Inflammatory macrophage (primary cell): ENCODE measurements at regions not wholly inside any gene's neighbourhood (a gene's known extent, or its start where the extent isn't known, plus 50 kb on each side); places are given as distances from the start of the nearest gene placed in this dataset.
"Not testable (repeated sequence)": the region's sequence is repeated elsewhere in the genome, so short reads cannot be mapped to it uniquely, and the experiment has no call there.

Experiments
- DNase-seq, 2 donors: peaks; one replicate each; pipeline ENCODE4 v3.0.0-alpha.2; 2020 to 2022

DNA sequence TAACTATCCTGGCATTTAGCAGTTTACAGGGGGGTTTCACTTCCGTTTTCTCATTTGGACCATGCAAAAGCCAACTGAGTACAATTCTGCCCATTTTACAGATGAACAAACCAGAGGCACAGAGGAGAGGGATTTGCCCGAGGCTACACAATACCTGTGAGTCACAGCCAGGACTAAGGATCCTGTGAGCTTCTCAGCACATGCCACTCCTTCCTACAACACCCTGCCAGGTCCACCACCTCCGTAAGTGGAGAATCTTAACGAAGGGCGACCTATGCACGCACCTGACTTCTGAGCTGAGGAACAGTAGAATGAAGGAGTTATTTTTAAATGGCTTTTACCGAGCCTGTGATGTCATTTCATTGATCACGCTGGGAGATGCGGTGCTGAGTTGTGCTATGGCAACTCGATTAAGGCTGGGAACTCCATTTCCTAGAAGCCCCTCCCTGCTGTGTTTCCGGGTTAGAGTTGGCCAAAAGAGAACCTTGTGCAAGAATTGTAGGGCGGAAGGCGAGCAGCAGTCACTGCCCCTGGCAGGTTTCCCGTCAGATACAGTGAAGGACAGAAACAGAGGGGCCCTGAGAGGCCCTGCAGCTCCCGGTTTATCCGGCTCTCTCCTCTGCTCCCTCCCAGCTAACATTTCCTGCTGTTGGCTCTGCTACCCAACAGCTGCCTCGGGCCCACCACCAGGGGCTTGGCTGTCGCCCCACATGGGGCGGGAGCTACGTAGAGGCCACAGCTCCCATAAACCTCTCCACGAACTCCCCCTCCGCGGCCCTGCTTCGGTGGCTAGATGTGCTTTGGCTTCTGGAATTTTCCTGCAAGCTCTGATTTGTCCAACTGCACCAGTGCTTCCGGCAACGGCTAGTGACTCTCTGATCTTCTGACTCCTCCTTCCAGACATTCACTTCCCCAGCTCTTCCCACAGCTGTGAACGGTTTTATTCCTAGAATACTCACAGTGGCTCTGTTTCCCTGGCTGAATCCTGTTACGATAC is 75.1 kb upstream of the USP9X start:
- peak; percentile 62 to 81 for DNase-seq

DNA sequence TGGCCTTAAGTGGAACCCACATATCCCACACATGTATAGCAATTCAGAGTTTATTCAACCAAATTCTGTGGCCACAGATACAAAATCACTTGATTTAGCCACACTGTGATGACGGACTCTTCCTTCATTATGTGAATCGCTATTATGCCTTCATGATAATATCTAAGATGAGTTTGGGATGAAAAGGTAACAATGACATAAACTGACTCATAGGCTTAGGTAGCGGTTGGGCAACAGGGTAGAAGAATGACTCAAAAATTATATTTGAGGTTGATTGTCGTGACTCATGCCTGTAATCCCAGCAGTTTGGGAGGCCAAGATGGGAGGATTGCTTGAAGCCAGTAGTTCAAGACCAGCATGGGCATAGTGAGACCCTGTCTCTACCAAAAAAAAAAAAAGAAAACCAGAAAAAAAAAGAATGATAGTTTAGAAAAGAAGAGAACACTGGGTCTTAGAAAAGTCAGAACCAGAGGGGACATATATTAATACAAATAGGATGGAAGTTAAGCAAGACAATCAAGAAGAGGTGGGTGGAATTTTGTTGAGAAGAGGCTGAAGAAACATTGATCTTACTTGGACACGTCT is 70.4 kb upstream of the USP9X start:
- no peak for DNase-seq

GRCh38 chrX:41017785-41018184 is 67.5 kb upstream of the USP9X start:
- not testable (repeated sequence) for DNase-seq

GRCh38 chrX:41018391-41019040 is 66.7 kb upstream of the USP9X start:
- not testable (repeated sequence) for DNase-seq

DNA sequence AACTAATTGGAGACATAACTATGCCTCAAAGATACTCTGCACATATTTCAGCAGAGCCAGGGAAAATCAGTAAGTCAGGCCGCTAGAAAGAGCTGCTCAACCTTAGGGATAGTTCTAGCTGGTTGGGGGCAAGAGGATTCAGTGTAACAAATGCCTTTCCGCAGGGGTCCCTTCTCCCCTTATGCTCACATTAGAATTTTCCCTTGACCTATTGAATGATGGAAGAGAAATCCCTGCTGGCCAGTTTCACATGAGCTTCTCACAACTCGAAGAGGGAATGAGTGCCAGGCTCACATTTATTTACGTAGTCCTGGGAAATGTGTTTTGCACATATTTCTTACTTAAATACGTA is 66.2 kb upstream of the USP9X start:
- no peak for DNase-seq

DNA sequence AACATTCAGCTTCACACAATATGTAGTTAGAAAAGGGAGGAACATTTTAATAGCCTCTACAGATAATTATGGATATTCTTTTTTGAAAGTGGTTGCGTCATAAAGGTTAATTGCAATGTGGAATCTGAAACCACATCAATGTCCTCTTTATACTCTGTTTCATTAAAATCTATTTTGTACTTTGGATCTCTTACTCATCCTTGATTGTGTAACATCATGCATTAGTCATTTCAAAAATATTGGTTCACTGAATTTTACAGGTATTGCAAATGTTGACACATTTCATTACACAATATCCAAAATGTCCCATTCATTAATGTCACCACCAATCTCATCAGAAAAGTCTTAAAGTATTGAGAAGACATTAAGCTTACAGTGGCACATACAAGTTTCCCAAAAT is 62.7 kb upstream of the USP9X start:
- peak in 1 of 2 donors; percentile 23 for DNase-seq

DNA sequence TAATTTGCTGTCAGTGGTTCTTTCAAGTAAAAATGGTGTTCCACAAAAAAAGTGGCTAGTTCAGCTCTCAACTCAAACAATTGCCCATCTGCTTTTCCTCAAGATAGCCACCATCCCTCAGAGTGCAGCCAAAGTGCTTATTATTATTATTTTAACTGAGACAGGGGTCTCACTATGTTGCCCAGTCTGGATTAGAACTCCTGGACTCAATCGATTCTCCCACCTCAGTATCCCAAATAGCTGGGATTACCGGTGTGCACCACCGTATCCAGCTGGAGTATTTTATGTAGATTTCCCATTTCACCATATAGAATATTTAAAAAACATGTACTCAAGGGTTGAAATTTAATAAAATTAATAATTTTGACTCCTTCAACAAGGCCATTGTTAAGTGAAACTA is 62.1 kb upstream of the USP9X start:
- no peak for DNase-seq

- DNase-seq: not testable (repeated sequence)
These were observed 60.9 kb upstream of the USP9X start for GRCh38 chrX:41024335-41024734.

GRCh38 chrX:41024755-41025154 is 60.5 kb upstream of the USP9X start:
- DNase-seq: no peak

DNA sequence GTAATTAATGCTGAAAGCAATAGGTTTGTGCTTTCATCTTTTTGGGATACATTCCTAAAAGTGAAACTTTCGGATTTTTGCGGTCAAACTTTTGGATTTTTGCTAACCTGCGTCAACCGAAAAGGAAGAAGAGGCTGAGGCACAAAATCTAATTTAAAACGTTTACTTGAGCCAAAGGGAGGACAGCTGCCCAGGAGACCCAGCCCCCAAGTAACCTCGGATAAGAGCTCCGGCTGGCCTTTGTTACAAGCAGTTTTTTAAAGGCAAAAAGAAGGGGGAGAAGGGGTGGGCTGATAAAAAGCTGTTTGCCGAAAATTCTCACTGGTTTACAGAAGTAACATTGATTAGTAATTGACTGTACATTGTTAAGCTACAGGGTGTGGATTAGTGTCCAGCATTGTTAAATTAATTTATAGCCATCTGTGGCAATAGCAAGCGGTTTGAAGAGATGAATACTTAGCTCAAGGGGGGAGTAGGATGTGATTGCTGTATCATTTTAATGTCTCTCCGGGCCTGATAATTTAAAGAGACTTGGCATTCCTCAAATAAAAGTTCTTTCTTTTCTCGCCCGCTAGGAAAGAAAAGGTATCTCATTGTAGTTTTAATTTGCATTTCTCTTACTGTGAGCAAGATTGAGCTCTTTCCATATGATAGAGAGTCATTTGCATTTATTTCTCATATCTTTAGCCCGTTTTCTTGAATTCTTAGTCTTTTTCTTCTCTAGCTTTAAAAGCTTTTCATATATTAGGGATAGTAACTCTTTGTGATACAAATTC is 59.1 kb upstream of the USP9X start:
- no peak for DNase-seq

DNA sequence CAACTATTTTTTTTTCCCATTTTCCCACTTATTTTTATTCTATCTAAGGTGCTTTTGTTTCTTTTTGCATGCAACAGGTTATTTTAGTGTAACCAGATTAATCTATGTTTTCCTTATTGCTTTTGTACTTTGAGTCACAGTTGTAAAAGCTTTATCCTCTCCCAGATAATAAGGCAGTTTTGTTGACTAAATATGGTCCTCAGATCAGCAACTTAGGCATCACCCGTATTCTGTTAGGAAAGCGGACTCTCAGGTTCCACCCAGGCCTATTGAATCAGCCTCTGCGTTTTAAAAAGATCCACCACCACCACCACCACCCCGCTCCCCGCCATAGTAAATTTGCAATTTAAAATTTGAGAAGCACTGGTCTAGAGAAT is 58.6 kb upstream of the USP9X start:
- DNase-seq: no peak

DNA sequence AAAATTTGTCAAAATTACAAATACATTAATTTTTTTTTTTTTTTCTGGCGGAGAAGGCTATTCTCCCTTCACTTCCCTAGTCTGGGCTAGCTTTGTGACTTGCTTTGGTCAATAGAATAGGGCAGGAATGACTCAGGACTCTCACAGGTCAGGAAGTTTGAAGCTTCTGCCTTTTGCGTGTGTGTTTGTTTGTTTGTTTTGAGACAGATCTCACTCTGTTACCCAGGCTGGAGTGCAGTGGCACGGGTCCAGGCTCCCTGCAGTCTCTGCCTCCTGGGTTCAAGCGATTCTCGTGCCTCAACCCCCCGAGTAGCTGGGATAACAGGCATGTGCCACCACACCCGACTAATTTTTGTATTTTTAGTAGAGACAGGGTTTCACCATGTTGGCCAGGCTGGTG is 55.9 kb upstream of the USP9X start:
- DNase-seq: peak; percentile 32 to 41

DNA sequence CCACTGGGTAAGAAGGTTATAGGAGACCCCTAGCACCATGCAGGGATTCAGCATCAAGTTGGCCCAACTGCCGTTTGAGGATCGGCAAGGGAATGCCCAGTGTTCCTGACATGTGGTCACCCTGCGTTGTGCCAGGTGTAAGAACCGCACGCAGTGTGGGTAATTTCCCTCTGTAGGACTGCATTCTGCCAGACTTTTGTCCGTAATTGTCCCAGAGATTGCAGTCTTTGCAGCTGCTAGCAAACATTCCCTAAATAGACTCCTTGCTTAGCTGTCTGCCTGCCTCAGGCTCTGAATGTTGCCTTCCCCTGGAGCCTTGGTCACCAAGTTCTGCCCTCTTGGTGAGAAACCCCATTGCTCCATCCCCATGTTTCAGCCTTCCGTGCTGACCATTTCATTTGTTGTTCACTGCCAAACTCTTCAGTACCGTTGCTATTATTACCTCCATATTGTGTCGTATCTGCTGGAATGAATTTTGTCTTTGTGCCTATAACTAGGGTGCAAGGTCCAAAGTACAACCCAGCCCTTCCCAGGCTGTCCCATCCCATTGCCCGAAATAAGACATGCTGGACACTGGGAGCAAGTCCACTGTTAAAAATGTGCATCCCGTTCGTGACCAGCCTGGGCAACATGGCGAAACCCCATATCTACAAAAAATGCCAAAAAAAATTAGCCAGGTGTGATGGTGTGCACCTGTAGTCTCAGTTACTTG is 53.8 kb upstream of the USP9X start:
- DNase-seq: no peak

DNA sequence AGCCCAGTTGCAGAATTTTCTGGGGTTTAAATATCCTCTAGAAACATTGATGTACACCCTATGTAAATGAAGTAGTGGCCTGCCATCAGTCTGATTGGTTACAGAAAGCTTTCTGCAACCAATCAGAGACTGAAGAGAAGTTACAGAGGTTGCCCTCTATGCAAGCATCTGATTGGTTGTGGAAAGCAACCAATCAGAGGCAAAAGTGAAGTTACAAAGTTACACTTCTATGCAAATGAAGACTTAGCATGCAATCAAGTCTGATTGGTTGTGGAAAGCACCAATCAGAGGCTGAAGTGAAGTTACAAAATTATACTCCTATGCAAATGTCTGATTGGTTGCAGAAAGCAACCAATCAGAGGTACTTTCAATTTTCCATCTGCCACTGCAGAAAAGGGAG is 51.9 kb upstream of the USP9X start:
- no peak for DNase-seq

DNA sequence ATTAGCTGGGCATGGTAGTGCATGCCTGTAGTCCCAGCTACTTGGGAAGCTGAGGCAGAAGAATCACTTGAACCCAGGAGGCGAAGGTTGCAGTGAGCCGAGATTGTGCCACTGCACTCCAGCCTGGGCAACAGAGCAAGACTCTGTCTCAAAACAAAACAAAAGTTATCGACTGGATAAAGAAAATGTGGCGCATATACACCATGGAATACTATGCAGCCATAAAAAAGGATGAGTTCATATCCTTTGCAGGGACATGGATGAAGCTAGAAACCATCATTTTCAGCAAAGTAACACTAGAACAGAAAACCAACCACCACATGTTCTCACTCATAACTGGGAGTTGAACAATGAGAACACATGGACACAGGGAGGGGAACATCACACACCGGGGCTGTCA is 50.3 kb upstream of the USP9X start:
- DNase-seq: not testable (repeated sequence)
